ENCODE measurements at regions not wholly inside any gene's neighbourhood (a gene's known extent, or its start where the extent isn't known, plus 50 kb on each side); places are given as distances from the start of the nearest gene placed in this dataset.

GRCh38 chr7:46164629-46165028 lies 243.6 kb upstream of the IGFBP3 start:
- no peak for DNase-seq
- no peaks in the 10 kb centered on the region for H3K27me3 ChIP-seq (replicated peaks; ENCODE audit: insufficient read depth)
- H3K4me3 ChIP-seq: no peak overlapping the region
- peak overlapping the region; percentile 66 for H3K4me2 ChIP-seq (ENCODE audit: unreplicated experiment)
- no peak for TF ChIP-seq EZH2 (IDR thresholded peaks at IDR 0.05; ENCODE audit: insufficient read depth, poor library complexity, severe bottlenecking)
- TF ChIP-seq EZH2phosphoT487 (IDR thresholded peaks at IDR 0.05; ENCODE audit: insufficient read depth, low read depth): no peak
- H3F3A ChIP-seq (ENCODE audit: insufficient read depth): peaks cover 22% of the 10 kb centered on the region
- peak overlapping the region; percentile 67 for H2AFZ ChIP-seq
- no peaks in the 10 kb centered on the region for H3K9me2 ChIP-seq (ENCODE audit: insufficient read depth)
- H3K4me1 ChIP-seq (ENCODE audit: insufficient read depth): peaks cover 32% of the 10 kb centered on the region
- in situ Hi-C loops (cut with MboI): no loop called here
- H3K79me2 ChIP-seq (ENCODE audit: insufficient read depth): no peaks in the 10 kb centered on the region
- no peaks in the 10 kb centered on the region for H4K20me1 ChIP-seq (ENCODE audit: insufficient read depth)
- H3K36me3 ChIP-seq (ENCODE audit: low read depth): no peaks in the 10 kb centered on the region
- peak overlapping the region; percentile 68 for H3K27ac ChIP-seq
- WGBS, 2 experiments (ENCODE audit: low coverage in 1 of 2, low lambda C conversion rate in 2 of 2, missing lambda C conversion rate in 2 of 2): 100% methylated on average over 1 of the region's 1 CpG
- peak overlapping the region; percentile 26; the same call in 1 of the 2 replicates for H3K9ac ChIP-seq
- no peaks in the 10 kb centered on the region for H3K9me3 ChIP-seq (ENCODE audit: low read depth)

- no peak overlapping the region for H3K4me3 ChIP-seq
- H3K36me3 ChIP-seq (ENCODE audit: low read depth): no peaks in the 10 kb centered on the region
Measured at GRCh38 chr7:46163246-46163645, 242.2 kb upstream of the IGFBP3 start.

GRCh38 chr7:46162609-46163008 lies 241.5 kb upstream of the IGFBP3 start:
- H3K79me2 ChIP-seq (ENCODE audit: insufficient read depth): no peaks in the 10 kb centered on the region
- H3K36me3 ChIP-seq (ENCODE audit: low read depth): no peaks in the 10 kb centered on the region
- peak; percentile 46 for DNase-seq
- in situ Hi-C loops (cut with MboI): no loop called here
- TF ChIP-seq EZH2phosphoT487 (IDR thresholded peaks at IDR 0.05; ENCODE audit: insufficient read depth, low read depth) (no peak), EZH2 (IDR thresholded peaks at IDR 0.05; ENCODE audit: insufficient read depth, poor library complexity, severe bottlenecking) (no peak)
- no peak overlapping the region for H2AFZ ChIP-seq
- H3K4me2 ChIP-seq (ENCODE audit: unreplicated experiment): no peak overlapping the region
- H3K27me3 ChIP-seq (replicated peaks; ENCODE audit: insufficient read depth): no peaks in the 10 kb centered on the region
- no peak overlapping the region for H3K9ac ChIP-seq
- no peaks in the 10 kb centered on the region for H4K20me1 ChIP-seq (ENCODE audit: insufficient read depth)
- H3K9me3 ChIP-seq (ENCODE audit: low read depth): no peaks in the 10 kb centered on the region
- WGBS, 2 experiments (ENCODE audit: low coverage in 1 of 2, low lambda C conversion rate in 2 of 2, missing lambda C conversion rate in 2 of 2): 80 to 82% methylated on average over 3 of the region's 3 CpGs
- peaks cover 35% of the 10 kb centered on the region for H3K4me1 ChIP-seq (ENCODE audit: insufficient read depth)
- H3K9me2 ChIP-seq (ENCODE audit: insufficient read depth): no peaks in the 10 kb centered on the region; the same call in 1 of the 2 replicates
- H3K27ac ChIP-seq: no peak overlapping the region
- peaks cover 25% of the 10 kb centered on the region for H3F3A ChIP-seq (ENCODE audit: insufficient read depth)
- H3K4me3 ChIP-seq: no peak overlapping the region

More at GRCh38 chr7:46163246-46163645, 242.2 kb upstream of the IGFBP3 start:
- Histone ChIP-seq H3K79me2 (ENCODE audit: insufficient read depth) (no peaks in the 10 kb centered on the region), H3K9me3 (ENCODE audit: low read depth) (no peaks in the 10 kb centered on the region), H3K27me3 (replicated peaks; ENCODE audit: insufficient read depth) (no peaks in the 10 kb centered on the region), H3K27ac (no peak overlapping the region), H2AFZ (no peak overlapping the region), H3K9ac (no peak overlapping the region), H3F3A (ENCODE audit: insufficient read depth) (peaks cover 19% of the 10 kb centered on the region), H3K9me2 (ENCODE audit: insufficient read depth) (no peaks in the 10 kb centered on the region; the same call in 1 of the 2 replicates), H3K4me2 (ENCODE audit: unreplicated experiment) (no peak overlapping the region), H4K20me1 (ENCODE audit: insufficient read depth) (no peaks in the 10 kb centered on the region), H3K4me1 (ENCODE audit: insufficient read depth) (peaks cover 29% of the 10 kb centered on the region)
- no peak for DNase-seq
- 91 to 96% methylated on average over 1 of the region's 1 CpG for WGBS, 2 experiments (ENCODE audit: low coverage in 1 of 2, low lambda C conversion rate in 2 of 2, missing lambda C conversion rate in 2 of 2)
- TF ChIP-seq EZH2phosphoT487 (IDR thresholded peaks at IDR 0.05; ENCODE audit: insufficient read depth, low read depth) (no peak), EZH2 (IDR thresholded peaks at IDR 0.05; ENCODE audit: insufficient read depth, poor library complexity, severe bottlenecking) (no peak)
- in situ Hi-C loops (cut with MboI): no loop called here

- no peak for TF ChIP-seq EZH2 (IDR thresholded peaks at IDR 0.05; ENCODE audit: insufficient read depth, poor library complexity, severe bottlenecking)
- DNase-seq: no peak
- Histone ChIP-seq H3K9ac (no peak overlapping the region), H3K27me3 (replicated peaks; ENCODE audit: insufficient read depth) (no peaks in the 10 kb centered on the region), H3K79me2 (ENCODE audit: insufficient read depth) (no peaks in the 10 kb centered on the region), H3K9me3 (ENCODE audit: low read depth) (no peaks in the 10 kb centered on the region), H3K4me1 (ENCODE audit: insufficient read depth) (peaks cover 43% of the 10 kb centered on the region), H3F3A (ENCODE audit: insufficient read depth) (peaks cover 33% of the 10 kb centered on the region), H3K4me3 (no peak overlapping the region), H4K20me1 (ENCODE audit: insufficient read depth) (no peaks in the 10 kb centered on the region), H3K36me3 (ENCODE audit: low read depth) (no peaks in the 10 kb centered on the region), H2AFZ (no peak overlapping the region), H3K9me2 (ENCODE audit: insufficient read depth) (no peaks in the 10 kb centered on the region; the same call in 1 of the 2 replicates), H3K4me2 (ENCODE audit: unreplicated experiment) (no peak overlapping the region), H3K27ac (no peak overlapping the region)
- in situ Hi-C loops (cut with MboI): no loop called here
- 79 to 90% methylated on average over 7 of the region's 7 CpGs for WGBS, 2 experiments (ENCODE audit: low coverage in 1 of 2, low lambda C conversion rate in 2 of 2, missing lambda C conversion rate in 2 of 2)
Measured at GRCh38 chr7:46160861-46161260, 239.8 kb upstream of the IGFBP3 start.

- no peak for DNase-seq
- Histone ChIP-seq H3K4me2 (ENCODE audit: unreplicated experiment) (peak overlapping the region; percentile 15), H4K20me1 (ENCODE audit: insufficient read depth) (no peaks in the 10 kb centered on the region), H3K4me3 (no peak overlapping the region), H2AFZ (0 out of 2 replicates have a peak overlapping the region, but pooled peaks have one; percentile 3), H3K27me3 (replicated peaks; ENCODE audit: insufficient read depth) (no peaks in the 10 kb centered on the region), H3K9me3 (ENCODE audit: low read depth) (no peaks in the 10 kb centered on the region), H3K79me2 (ENCODE audit: insufficient read depth) (no peaks in the 10 kb centered on the region), H3K4me1 (ENCODE audit: insufficient read depth) (peaks cover 25% of the 10 kb centered on the region), H3K9ac (no peak overlapping the region; the same call in 1 of the 2 replicates), H3K36me3 (ENCODE audit: low read depth) (no peaks in the 10 kb centered on the region), H3K9me2 (ENCODE audit: insufficient read depth) (no peaks in the 10 kb centered on the region; the same call in 1 of the 2 replicates), H3F3A (ENCODE audit: insufficient read depth) (peaks cover 17% of the 10 kb centered on the region; the same call in 1 of the 2 replicates), H3K27ac (peak overlapping the region; percentile 44)
- in situ Hi-C loops (cut with MboI): no loop called here
- TF ChIP-seq EZH2 (IDR thresholded peaks at IDR 0.05; ENCODE audit: insufficient read depth, poor library complexity, severe bottlenecking): no peak
- no peak for TF ChIP-seq EZH2phosphoT487 (IDR thresholded peaks at IDR 0.05; ENCODE audit: insufficient read depth, low read depth)
- 76 to 77% methylated on average over 4 of the region's 4 CpGs for WGBS, 2 experiments (ENCODE audit: low coverage in 1 of 2, low lambda C conversion rate in 2 of 2, missing lambda C conversion rate in 2 of 2)
Measured at GRCh38 chr7:46157931-46158330, 236.9 kb upstream of the IGFBP3 start.

Measured in GM23248 (cell line).